ENCODE measurements at regions not wholly inside any gene's neighbourhood (a gene's known extent, or its start where the extent isn't known, plus 50 kb on each side); places are given as distances from the start of the nearest gene placed in this dataset.

- H3K4me1 Mint-ChIP-seq = no peaks in the 10 kb centered on the region
- no peak overlapping the region for H3K27ac Mint-ChIP-seq
- H3K27me3 Mint-ChIP-seq = no peaks in the 10 kb centered on the region
- no peak overlapping the region for H3K4me3 Mint-ChIP-seq
- no peaks in the 10 kb centered on the region for H3K36me3 Mint-ChIP-seq
- H3K9me3 Mint-ChIP-seq = no peaks in the 10 kb centered on the region
These were observed 332.4 kb upstream of the MYT1L start for GRCh38 chr2:2663401-2664036.

GRCh38 chr2:2662847-2663356, 331.8 kb upstream of the MYT1L start:
- no peak overlapping the region for H3K4me3 Mint-ChIP-seq
- H3K27ac Mint-ChIP-seq = no peak overlapping the region
- H3K36me3 Mint-ChIP-seq = no peaks in the 10 kb centered on the region
- no peaks in the 10 kb centered on the region for H3K27me3 Mint-ChIP-seq
- peaks cover under 1% of the 10 kb centered on the region for H3K4me1 Mint-ChIP-seq
- H3K9me3 Mint-ChIP-seq = no peaks in the 10 kb centered on the region

- Mint-ChIP-seq H3K9me3 (no peaks in the 10 kb centered on the region), H3K27me3 (no peaks in the 10 kb centered on the region)
These were observed 331.2 kb upstream of the MYT1L start for GRCh38 chr2:2662037-2662846.

GRCh38 chr2:2660789-2661355, 329.8 kb upstream of the MYT1L start:
- Mint-ChIP-seq H3K36me3 (no peaks in the 10 kb centered on the region), H3K27me3 (no peaks in the 10 kb centered on the region), H3K9me3 (no peaks in the 10 kb centered on the region), H3K27ac (no peak overlapping the region), H3K4me1 (peaks cover 13% of the 10 kb centered on the region), H3K4me3 (no peak overlapping the region)

More at GRCh38 chr2:2662037-2662846, 331.2 kb upstream of the MYT1L start:
- no peak overlapping the region for H3K4me3 Mint-ChIP-seq
- H3K27ac Mint-ChIP-seq = no peak overlapping the region
- H3K4me1 Mint-ChIP-seq = peaks cover 6% of the 10 kb centered on the region
- no peaks in the 10 kb centered on the region for H3K36me3 Mint-ChIP-seq

GRCh38 chr2:2657121-2657962, 326.3 kb upstream of the MYT1L start:
- Mint-ChIP-seq H3K27me3 (no peaks in the 10 kb centered on the region), H3K4me1 (peaks cover 13% of the 10 kb centered on the region), H3K4me3 (no peak overlapping the region), H3K9me3 (no peaks in the 10 kb centered on the region), H3K36me3 (no peaks in the 10 kb centered on the region), H3K27ac (no peak overlapping the region)

- H3K4me1 Mint-ChIP-seq = peaks cover 13% of the 10 kb centered on the region
- no peak overlapping the region for H3K4me3 Mint-ChIP-seq
- H3K27ac Mint-ChIP-seq = no peak overlapping the region
- no peaks in the 10 kb centered on the region for H3K36me3 Mint-ChIP-seq
- H3K9me3 Mint-ChIP-seq = no peaks in the 10 kb centered on the region
- H3K27me3 Mint-ChIP-seq = no peaks in the 10 kb centered on the region
These were observed 325.3 kb upstream of the MYT1L start for GRCh38 chr2:2656115-2657011.

GRCh38 chr2:2655453-2656114, 324.5 kb upstream of the MYT1L start:
- no peaks in the 10 kb centered on the region for H3K27me3 Mint-ChIP-seq
- H3K9me3 Mint-ChIP-seq = no peaks in the 10 kb centered on the region
- peaks cover 13% of the 10 kb centered on the region for H3K4me1 Mint-ChIP-seq
- no peaks in the 10 kb centered on the region for H3K36me3 Mint-ChIP-seq
- no peak overlapping the region for H3K4me3 Mint-ChIP-seq
- no peak overlapping the region for H3K27ac Mint-ChIP-seq

- no peaks in the 10 kb centered on the region for H3K9me3 Mint-ChIP-seq
- no peaks in the 10 kb centered on the region for H3K27me3 Mint-ChIP-seq
- H3K36me3 Mint-ChIP-seq = no peaks in the 10 kb centered on the region
- no peak overlapping the region for H3K27ac Mint-ChIP-seq
- peaks cover 13% of the 10 kb centered on the region for H3K4me1 Mint-ChIP-seq
- H3K4me3 Mint-ChIP-seq = no peak overlapping the region
These were observed 322.2 kb upstream of the MYT1L start for GRCh38 chr2:2653231-2653630.

- H3K4me3 Mint-ChIP-seq = no peak overlapping the region
- no peak overlapping the region for H3K27ac Mint-ChIP-seq
- H3K36me3 Mint-ChIP-seq = no peaks in the 10 kb centered on the region
- H3K4me1 Mint-ChIP-seq = peaks cover 23% of the 10 kb centered on the region
- H3K9me3 Mint-ChIP-seq = no peaks in the 10 kb centered on the region
- H3K27me3 Mint-ChIP-seq = no peaks in the 10 kb centered on the region
These were observed 319.7 kb upstream of the MYT1L start for GRCh38 chr2:2650608-2651375.

GRCh38 chr2:2649109-2650072, 318.3 kb upstream of the MYT1L start:
- H3K36me3 Mint-ChIP-seq = no peaks in the 10 kb centered on the region
- H3K27me3 Mint-ChIP-seq = no peaks in the 10 kb centered on the region
- H3K4me1 Mint-ChIP-seq = peaks cover 31% of the 10 kb centered on the region
- no peaks in the 10 kb centered on the region for H3K9me3 Mint-ChIP-seq
- H3K4me3 Mint-ChIP-seq = no peak overlapping the region
- peak overlapping the region; percentile 69 for H3K27ac Mint-ChIP-seq

GRCh38 chr2:2648094-2648493, 317.0 kb upstream of the MYT1L start:
- H3K4me3 Mint-ChIP-seq = no peak overlapping the region
- H3K36me3 Mint-ChIP-seq = no peaks in the 10 kb centered on the region
- H3K9me3 Mint-ChIP-seq = no peaks in the 10 kb centered on the region
- no peak overlapping the region for H3K27ac Mint-ChIP-seq
- peaks cover 38% of the 10 kb centered on the region for H3K4me1 Mint-ChIP-seq
- H3K27me3 Mint-ChIP-seq = no peaks in the 10 kb centered on the region

- Mint-ChIP-seq H3K4me3 (peak overlapping the region; percentile 34), H3K9me3 (no peaks in the 10 kb centered on the region)
These were observed 316.1 kb upstream of the MYT1L start for GRCh38 chr2:2647141-2647541.

More at GRCh38 chr2:2647141-2647541, 316.1 kb upstream of the MYT1L start:
- peak overlapping the region; percentile 14 for H3K27ac Mint-ChIP-seq
- H3K4me1 Mint-ChIP-seq = peaks cover 38% of the 10 kb centered on the region
- no peaks in the 10 kb centered on the region for H3K27me3 Mint-ChIP-seq
- no peaks in the 10 kb centered on the region for H3K36me3 Mint-ChIP-seq
